Stimulated activated CD4-positive, alpha-beta T cell treated with anti-CD3 and anti-CD28 coated beads, Interleukin-12 subunit alpha, Interleukin-12 subunit beta, amount 100 ng/mL, for 48 hours (primary cell): ENCODE measurements at regions not wholly inside any gene's neighbourhood (a gene's known extent, or its start where the extent isn't known, plus 50 kb on each side); places are given as distances from the start of the nearest gene placed in this dataset.

Experiments used
- DNase-seq, 3 donors: peaks; one replicate each; pipeline ENCODE4 v3.0.0-alpha.2; 2020; ENCODE audit warnings: low read depth in 2 of 3, low spot score in 1 of 3

DNA sequence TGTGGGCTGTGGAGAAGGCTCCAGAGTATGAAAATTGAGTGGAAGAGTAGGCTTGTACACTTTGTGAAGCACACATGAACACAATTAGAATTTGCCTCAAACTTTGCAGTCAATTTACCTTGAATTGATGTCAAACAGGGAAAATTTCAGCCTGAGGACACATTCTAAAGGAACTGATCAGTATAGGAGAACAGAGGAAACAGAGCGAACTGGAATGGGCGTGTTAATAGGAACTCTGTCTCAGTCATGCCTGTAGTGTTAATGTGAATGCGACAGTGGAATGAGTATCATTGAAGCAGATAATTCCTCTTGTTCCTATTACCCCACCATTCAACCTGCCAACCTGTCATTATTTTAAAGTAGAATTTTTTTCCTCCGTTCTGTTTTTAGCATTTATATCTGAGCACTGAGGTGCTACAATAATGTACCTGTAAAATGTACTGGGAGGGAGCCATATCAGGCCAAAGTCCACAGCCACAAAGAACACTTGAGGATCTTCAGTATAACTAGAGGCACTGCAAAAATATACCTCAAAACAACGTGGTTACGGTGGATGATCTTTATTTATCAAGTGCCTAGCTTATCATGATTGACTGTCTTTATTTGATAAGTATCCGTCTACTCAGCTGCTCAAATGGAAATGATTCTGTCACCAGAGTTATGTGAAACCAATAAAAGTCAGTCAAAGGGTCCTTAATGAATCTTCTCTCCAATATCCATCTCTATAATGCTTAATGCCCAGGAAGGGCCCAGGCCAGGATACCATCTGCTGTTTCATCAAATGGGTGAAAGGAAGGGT lies 125.3 kb upstream of the STMND1 start:
- no peak for DNase-seq

DNA sequence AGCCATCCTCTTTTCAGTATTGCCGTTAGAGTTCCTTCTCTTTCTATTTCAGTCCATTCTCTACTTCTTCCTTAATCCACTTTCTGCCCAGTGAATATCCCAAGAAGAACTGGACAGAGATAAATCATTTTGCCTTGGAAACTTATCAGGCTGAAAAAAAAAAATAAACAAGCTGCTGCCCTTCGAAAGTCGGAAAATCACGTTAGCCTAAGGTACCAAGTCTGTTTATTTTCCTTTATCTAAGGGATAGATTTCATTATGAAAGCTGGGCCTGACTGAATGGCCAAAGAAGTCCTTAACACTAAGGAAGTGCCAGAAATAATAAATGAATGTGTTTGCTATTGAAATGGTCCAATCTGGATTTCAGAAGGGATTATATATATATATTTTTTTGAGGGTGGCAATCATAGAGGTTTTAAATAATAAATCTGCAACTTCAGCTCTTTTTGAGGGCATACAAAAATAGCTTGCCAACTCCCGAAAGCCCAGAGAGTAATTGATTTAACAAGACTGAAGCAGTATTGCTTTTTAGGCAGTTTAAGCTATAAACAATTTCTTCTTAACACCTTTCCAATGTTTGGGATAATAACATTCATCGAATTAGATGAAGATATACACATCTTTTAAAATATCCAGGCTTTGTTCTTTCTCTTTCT lies 127.0 kb upstream of the STMND1 start:
- no peak for DNase-seq

DNA sequence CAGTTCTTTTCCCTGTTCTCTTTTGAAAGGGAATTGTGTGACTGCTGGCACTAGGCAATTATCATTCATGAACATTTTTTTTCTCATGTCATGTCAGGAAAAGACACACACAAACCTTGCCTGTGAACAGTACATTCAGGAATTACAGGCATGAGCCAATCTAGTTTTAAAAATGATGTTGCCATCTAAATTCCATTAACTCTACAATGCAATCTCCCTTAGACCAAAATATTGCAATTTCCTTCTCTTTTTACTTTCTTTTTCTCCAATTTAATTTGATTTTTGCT lies 127.5 kb upstream of the STMND1 start:
- DNase-seq = no peak

DNA sequence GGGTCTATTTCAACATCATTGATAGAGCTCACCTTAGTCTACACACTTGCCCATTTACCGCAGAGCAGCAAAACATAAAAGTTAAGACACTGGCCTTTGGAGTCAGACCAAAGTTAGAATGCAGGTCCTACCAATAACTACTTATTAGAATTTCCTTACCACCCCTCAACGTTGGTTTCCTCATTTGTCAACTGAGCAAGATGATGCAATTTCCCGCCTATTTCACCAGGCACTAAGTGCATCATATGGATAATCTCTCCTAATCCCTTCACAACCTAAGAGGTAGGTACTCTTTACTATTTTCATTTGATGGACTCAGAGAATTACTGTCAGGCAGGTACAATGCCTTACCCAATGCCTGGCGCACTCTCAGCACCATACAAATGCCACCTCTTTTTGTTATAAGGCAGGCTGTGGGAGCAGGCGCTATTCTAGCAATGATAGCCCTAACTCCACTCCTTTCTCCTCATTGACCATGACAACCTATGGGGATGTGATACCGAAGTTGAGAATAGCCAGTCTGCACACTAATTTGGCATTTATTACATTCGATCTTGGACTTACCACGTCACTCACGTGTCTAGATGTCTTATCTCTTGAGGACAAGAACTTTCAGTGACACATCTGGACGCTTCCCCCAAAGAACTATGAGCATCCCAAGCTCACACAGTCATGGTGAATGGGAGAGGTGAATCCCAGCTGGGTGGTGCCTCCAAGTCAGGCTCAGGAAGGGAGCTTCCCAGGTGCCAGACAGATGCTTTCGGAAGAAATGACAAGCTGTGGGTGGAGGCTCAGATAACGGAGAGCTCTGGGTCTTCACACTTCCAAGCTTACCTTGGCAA lies 128.1 kb upstream of the STMND1 start:
- DNase-seq = no peak

DNA sequence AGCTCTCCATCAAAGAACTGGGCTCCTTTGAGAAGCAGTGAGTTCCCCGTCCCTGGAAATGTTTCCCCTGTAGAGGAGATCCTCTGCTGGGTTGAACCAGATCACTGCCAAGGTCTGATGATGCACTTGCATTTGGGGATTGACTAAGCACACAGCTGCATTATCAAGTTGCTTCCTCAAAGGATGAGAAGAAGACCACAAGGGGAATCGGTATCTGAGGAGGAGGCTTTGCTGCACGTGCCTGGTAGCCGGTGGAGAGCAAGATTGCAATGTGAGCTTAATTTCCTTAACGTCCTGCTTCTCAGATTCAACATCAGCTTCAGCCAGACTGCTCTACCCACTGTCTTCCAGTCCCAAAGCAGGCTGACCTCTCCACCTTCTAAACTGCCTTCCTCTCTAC lies 128.8 kb upstream of the STMND1 start:
- DNase-seq = no peak

DNA sequence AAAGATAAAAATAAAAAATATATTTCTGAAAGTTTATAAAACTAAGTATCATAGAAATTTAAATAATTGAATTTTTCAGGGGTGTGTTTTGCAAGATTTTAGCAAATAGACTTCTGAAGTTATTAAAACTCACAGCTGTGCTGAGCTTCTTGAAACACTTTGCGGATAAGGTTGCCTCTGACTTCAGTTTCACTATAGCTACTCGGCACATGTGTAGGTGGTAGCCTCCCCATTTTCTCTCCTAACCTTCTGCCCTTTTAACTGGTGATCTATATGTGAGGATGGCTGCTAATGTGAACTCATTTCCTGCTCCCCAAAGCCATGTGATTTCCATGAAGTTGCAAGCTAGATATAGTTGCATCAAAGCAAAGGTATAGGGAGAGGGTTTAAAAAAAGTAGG lies 129.3 kb upstream of the STMND1 start:
- no peak for DNase-seq

DNA sequence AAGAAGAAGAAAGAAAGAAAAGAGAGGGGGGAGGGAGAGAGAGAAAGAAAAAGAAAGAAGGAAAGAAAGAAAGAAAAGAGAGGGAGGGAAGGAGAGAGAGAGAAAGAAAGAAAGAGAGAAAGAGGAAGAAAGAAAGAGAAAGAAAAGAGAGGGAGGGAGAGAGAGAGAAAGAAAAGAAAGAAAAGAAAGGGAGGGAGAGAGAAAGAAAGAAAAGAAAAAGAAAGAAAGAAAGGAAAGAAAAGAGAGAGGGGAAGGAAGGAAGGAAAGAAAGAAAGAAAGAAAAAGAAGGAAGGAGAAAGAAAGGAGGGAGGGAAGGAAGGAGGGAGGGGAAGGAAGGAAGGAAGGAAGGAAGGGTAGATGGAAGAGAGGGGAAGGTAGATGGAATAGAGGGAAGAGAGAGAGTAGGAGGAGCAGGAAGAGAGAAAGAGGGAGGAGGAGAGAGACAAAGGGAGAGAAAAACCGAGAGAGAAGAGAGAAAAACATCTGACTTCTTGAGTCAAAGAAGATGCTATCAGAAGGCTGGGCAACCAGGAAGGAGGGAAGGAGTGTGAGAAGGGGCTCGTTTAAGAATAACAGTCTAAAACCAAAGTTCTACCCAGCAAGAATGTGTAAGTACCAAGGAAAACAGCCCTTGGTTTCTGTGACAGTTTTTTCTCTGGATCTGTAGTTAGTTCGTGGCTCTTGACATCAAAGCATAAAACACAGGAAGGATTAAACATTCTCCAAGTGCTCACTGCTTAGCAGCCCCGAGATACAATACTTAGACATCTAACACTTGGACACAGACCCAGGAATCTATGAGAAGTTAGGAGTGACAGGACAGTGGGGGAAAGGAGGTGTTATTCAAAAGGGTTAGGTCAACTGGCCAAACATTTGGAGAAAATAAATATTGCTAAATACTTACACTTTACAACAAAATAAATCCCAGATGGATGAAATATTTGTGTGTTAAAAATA lies 131.9 kb upstream of the STMND1 start:
- no peak for DNase-seq

DNA sequence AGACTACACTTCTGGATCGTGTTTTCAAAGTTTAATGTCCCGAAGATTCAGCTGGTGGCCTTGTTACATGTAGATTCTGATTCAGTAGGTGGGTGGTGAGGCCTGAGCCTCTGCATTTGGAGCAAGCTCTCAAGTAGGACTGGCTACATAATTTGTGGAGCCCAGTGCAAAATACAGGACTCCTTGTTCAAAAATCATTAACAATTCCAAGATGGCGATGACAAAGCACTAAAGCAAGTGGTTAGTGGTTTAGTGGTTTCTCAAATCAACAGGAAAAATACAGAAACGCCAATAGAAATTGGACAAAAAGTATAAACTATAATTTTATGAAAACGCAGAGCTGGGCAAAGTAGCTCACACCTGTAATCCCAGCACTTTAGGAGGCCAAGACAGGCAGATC lies 133.7 kb upstream of the STMND1 start:
- DNase-seq = no peak

DNA sequence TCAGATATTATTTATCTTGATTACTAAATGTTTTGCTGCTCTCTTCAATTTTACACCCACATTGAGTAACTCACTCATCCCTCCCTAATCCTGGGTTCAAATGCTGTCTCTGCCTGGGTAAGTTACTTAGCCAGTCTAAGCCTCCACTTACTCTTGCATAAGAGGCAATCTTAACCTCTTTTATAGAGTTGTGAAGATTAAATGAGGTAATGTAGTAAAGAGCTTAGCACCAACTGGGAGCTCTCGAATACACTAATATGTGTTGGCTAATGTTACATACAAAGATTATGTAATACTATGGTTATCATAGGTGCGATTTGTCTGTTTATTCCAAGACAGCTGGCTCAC lies 134.4 kb upstream of the STMND1 start:
- no peak for DNase-seq

DNA sequence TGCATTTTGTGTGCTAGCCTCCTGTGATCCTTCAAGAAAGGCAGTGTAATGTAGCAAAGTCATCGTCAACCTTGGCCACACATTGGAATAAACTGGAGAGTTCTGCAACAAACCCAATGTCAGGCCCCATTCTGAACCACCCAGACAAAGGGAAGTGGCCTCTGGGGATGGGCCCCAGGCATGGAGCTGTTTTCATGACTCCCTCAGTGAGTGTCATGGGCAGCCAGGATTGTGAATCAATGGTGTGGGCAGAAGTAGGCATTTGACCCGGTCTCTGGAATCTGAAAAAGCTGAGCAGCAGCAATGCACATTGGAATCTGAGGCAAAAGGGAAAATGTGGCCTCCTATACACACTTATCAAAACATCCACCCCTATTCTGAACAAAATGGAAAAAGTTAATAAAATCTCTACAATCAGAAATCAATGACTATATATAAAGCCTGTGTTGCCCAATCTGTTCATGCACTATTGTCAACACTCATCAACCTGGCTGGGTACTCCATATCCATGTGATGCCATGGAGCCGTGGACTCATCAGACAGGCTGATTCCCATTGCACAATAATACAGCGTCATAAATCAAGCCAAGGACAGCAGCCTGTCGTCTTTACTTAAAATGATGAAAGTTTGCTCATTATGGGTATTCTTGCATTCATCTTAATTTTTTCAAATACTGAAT lies 134.9 kb upstream of the STMND1 start:
- DNase-seq = no peak

DNA sequence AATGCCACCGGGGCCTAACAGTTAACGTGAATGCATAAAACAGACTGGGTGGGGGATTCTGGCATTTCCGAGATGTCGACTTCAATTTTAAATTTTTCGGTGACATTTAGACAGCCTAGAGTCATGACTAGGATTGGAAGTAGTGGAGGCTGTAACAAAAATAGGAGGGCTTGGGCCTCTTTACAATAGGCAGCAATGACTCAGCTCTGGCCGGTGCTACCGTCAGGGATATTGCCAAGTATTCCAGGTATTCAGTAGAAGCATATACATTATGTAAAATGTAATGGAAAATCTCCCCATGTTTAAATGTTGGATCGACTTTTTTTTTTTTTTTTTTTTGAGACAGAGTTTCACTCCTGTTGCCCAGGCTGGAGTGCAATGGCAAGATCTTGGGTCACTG lies 136.2 kb upstream of the STMND1 start:
- no peak for DNase-seq

DNA sequence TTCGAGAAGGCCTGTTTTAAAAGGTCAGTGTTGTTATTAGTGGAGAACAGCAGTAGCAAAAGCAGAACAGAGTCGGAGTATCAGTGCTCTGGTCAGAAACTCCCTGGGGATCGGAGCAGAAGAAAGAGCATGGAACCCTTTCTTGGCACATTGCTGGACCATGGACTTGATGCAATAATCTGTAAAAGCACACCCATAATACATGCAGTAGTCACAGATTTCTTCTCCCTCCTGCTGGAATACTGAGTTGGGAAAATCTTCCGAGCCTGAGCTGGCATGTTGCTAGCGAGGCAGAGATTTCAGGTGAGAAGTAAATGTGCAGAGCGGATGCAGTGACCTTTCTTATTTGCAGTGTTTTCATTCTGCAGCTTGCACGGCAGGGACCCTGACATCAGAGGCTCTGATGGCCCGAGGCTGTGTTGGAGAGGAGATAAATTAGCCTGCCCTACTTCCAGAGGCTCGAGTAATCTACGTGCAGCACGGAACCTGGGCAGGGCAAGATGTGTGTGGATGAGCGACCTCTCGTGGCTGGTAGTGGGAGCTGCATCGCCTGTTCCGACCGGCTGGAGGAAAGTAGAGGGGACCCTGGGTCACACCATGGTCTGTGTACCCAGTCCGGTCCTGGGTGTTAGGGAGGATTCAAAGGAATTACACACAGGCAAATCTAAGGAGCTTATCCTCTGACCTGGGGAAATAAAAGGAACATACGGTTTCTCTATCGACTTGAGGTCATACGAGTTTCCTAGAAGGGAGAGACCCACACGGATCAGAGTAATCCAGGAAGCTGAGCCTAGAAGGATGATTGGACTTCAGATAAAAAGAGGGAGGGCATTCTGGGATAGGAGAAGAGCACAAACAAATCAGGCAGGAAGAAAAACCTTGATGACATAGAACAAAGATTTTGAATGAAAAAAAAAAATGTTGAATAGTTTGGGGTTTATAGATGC lies 137.0 kb upstream of the STMND1 start:
- DNase-seq = peak; percentile 50 to 70 (median 52)

DNA sequence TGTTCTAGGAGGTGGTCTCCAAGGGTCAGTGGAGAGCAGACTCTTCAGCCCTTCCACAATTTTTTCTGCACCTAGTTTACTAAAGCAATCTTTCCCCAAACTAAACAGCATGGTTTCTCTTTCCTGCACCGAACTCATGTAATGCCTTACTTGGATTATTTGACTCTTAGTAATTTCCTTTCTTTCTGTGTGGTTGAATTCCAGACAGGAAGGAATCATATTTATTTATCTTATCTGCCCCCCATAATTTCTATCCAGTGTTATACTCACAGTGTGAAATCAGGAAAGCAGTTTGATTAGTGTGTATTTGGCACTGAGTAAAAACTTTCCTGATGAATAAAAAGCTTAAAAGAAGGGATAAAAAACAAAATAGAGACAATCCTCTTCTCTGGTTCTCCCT lies 140.3 kb upstream of the STMND1 start:
- no peak for DNase-seq

DNA sequence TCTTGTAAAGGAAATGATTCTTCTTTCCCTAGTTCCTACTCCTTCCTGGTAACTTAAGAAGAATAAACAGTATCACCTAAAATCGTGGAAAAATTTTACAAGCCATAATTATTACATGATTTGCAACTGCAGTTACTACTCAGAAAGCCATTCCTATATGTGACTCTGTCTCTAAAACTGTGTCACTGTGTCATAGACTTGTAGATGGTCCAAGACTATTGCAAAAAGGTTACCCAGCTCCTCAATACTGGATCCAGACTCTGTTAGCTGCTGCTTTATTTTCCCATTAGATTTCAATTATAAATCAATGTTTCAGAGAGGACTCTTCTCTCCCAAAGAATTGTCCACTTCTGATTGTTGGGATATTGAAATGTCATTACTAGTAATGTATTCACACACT lies 142.1 kb upstream of the STMND1 start:
- DNase-seq = no peak

DNA sequence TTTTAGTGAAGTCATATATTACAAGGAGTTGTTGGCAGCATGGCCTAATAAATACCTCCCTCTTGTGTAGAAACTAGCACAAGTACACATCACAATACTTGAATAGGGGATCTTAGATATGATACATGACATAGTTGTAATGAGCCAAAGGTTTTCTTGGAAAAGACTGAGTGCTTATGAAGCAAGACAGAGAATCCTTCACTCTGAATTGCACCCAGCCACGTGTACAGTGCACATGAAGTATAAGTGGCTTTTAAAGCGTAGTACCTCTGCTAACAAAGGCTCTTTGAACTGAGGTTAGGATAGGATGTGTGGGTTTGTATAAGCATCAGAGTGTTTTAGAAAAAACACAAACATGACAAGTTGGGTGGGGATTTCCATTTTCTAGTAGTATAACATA lies 145.5 kb upstream of the STMND1 start:
- no peak for DNase-seq

DNA sequence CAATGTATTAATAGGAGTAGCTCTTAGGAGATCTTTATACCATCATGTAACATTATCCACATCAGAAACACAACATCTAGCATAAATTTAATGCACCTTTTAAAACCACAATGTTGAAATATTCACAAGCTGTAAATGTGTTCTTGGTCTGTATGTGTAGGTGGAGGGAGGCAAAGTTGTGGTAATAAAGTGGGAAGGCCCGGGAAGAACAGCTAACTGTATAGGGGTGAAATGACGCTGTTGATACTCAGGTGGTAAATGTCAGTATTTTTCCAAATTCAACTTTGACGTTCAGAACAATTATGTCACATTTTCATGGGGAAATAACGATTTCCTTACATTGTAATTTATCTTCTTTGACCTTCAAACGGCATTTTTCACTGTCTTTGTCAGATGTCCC lies 146.0 kb upstream of the STMND1 start:
- DNase-seq = no peak

DNA sequence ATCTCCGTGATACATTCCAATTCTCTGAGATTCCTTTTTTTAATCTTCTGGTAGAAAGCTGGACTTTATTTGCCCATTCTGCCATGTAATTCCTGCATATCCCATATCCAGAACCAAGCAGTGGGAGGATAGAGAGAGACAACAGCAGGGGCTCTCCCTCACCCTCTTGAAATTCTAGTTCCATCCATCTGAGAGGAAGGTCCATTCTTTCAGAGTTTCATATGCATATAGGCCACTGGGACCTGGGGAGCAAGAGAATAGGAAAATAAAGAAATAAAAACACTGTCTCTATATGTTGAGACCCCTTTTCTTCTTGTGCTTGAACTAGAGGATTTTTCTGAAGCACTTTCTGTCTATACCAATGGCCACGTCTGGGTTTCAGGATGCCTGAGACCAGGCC lies 147.9 kb upstream of the STMND1 start:
- no peak for DNase-seq

DNA sequence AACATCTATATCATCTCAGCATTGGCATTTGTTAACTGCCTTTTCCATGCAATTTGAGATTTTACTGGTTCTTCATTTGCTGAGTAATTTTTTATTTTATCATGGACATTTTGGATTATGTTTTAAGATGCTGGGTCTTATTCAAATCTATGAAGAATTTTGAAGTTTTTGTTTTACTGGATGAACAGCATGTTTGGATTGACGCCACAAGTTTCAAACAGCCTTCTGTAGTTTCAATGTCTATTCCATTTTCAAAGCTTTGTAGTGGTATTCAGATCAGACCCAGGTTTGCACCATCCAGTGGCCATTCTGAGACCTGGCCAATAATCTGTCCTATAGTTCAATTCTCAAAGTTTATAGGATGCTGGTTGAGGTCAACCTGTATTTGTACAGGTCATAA lies 148.4 kb upstream of the STMND1 start:
- no peak for DNase-seq

DNA sequence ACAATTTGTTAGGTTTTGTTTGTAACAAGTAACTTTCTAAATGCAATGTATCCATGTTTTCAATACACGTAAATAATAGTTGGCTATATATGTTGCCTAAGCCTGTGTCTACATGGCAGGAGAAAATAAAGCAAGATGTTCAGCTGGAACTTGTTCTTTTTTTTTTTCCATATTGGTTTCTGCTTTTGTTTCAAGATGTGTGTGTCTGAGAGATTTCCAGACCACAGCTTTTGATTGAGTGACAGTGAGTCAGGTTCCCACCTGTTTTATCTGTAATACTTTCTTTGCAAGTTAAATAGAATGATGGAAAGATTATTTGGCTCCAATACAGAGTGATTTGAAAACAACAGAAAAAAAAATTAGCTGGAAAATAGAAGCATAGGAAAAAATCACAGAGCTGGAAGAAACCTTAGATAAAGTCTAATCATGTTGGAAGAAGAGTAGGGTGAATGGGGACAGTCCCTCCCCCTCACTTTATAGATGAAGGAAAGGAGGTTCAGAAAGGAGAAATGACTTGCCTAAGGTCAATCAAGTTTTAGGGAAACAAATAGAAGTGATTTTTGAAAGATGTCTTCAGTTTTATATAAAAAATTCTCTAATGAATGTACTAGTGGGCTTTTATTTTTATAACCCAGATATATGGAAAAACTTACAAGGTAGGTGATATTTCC lies 150.9 kb upstream of the STMND1 start:
- no peak for DNase-seq
